ENCODE measurements at regions not wholly inside any gene's neighbourhood (a gene's known extent, or its start where the extent isn't known, plus 50 kb on each side); places are given as distances from the start of the nearest gene placed in this dataset.

DNA sequence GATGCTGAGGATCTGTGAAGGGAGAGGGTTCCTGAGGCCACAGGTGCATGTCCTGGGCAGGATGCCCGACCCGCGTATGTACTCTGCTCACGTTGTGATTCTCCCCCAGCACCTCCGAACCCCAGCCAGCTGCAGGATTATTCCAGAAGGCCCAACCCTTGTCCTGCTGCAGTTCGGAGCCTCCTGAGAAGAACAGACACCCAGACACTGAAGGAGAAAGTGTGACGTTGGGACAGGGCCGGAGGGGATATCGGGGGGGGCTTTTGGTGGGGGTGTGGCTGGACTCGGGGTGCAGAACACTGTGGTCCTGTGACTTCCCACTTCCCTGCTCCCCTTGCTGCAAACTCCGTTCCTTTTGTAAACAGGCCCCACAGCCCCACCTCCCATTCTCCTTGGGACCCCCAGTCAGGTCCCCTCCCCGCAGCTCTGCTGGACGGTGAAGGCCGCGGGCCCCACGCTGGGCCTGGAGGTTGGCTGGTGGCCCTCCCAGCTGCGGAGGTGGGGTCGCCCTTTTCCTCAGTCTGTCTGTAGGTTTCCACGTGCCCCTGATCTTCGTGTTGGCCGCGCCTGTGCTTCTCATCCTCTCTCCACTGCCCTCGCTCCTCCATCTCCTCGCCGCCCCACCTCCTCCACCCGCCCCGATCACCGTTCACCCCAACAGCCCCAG is 83.0 kb upstream of the ADRA2C start:
- no peak for DNase-seq

DNA sequence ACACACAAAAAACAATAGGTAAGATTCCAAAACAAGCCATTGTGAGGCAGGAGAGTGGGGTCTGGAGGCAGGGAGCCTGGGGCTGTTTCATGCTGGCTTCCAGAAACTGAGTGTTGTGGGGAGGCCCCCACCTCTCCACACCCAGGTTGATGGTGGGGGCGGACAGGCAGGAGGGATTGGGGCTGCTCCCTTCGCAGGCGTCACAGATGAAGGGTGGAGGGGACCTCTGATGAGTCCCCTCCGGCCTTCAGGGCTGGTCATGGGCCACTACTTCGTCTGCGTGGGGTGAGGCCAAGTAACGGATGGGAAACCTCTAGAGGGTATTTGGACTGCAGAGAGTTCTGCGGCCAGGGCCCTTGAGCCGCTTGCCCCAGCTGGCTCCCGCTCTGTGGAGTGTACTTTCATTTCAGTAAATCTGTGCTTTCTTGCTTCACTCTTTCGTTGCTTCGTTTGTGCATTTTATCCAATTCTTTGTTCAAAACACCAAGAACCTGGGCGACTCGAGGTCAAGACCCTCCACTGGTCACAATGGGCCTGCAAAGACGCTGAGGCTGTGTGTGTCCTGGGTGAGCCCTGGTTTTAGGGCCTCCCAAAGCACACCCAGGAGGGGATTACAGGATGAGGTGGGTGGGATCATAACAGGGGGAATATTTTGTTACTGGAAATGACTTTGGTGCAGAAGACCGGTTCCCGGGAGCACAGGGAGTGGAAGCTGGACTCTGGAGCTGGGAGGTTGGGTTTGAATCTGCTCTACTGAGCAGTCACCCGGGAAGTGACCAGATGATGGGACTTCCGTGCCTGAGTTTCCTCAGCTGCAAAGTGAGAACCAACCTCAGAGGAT is 83.7 kb upstream of the ADRA2C start:
- no peak for DNase-seq

DNA sequence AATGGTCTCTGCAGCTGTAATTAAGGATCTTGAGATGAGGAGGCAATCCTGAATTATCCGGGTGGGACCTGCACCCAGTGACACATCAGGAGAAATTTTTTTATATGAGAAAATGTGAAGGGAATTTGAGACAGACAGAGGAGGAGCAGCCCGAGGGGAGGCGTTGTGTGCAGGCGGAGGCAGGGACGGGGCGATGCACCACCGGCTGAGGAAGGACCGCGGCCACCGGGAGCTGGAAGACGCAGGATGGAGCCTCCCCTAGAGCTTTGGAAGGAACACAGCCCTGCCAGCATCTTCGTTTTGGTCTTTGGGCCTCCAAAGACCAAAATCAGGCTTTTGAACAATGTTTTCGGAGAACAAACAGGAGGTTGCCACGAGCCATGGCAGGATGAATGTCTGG is 85.0 kb upstream of the ADRA2C start:
- DNase-seq = no peak

DNA sequence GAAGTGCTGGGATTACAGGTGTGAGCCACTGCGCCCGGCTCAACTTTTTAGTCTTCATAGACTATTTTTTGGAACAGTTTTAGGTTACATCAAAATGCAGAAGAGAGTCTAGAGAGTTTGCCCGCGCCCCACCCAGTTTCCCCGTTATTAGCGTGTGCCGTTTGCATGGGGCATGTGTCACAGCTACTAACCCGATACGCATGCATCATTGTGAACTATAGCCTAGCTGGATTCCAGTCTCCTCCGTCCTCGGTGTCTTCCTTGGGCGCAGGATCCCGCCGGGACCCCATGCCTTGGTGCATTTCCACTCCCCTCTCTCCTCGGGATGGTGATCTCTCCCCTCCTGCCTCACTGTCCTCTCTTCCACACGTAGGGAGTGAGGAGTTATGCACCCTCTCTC is 85.5 kb upstream of the ADRA2C start:
- DNase-seq = no peak

DNA sequence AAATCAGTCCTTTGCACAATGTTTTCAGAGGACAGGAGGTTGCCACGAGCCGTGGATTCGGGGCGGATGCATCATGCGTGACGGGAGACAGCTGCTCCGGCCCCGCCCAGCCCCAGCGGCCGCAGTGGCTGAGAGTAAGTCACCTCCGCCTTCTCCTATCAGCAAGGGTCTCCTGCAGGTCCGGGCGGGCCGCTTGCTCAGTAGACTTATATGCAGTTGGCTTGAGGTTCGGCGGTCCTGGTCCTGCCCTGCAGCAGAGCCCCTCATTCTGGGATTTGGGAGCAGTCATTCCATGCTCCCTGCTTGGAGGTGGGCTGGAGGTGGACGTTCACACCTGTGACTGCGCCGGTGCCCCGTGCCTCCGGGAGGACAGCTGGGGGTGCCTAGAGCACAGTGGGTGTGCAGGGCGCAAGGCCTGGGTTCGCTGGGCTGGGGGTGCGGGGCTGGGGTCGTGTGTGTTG is 86.3 kb upstream of the ADRA2C start:
- no peak for DNase-seq

DNA sequence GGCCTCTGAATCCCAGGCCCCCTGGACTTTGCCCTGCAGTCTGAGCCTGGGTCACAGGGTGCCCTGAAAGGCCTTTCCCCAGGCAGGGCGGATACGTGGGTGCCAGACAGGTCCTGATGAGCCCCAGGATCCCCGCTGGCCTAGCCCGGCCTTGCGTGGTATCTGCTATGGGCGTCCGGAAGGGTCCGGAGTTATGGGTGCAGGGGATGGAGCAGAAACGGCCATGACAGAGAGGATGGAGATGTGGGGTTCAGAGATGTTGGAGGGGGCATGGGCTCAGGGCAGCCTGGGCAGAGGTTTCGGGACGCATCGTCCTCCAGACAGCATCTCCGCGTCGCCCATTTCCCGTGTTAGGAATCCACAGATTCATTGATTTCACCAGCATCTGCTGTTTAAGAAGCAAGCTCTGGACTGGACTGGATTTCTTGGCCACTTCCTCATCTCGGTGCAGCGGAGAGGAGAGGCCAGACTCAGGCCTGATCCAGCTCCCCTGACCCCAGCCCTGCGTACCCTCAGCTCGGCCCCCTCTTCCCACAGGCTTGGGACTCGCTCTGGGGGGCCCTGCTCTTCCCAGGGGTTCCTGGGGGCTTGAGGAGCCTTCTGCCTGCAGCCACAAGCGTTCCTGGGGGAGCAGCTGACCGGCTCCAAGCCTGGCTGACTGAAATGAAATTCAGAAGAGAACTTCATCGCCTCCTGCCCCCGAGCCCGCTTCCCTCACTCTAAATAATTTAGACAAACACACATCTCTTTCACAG is 86.9 kb upstream of the ADRA2C start:
- DNase-seq = no peak

DNA sequence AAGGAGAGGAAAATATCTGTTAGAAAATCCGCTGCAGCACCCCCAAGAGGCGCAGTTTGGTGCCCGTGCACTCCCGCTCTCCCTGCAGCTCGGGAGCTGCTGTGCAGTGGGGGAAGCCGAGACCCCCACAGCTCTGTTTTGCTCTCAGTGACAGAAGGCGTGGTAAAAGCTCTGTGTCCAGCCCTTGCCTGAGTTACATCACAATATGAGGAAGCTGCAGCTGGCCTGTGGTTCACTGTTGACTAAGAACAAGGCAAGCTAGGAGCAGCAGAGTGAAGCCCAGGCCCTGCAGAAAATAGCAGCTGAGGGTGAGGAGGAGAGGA is 88.5 kb upstream of the ADRA2C start:
- no peak for DNase-seq

DNA sequence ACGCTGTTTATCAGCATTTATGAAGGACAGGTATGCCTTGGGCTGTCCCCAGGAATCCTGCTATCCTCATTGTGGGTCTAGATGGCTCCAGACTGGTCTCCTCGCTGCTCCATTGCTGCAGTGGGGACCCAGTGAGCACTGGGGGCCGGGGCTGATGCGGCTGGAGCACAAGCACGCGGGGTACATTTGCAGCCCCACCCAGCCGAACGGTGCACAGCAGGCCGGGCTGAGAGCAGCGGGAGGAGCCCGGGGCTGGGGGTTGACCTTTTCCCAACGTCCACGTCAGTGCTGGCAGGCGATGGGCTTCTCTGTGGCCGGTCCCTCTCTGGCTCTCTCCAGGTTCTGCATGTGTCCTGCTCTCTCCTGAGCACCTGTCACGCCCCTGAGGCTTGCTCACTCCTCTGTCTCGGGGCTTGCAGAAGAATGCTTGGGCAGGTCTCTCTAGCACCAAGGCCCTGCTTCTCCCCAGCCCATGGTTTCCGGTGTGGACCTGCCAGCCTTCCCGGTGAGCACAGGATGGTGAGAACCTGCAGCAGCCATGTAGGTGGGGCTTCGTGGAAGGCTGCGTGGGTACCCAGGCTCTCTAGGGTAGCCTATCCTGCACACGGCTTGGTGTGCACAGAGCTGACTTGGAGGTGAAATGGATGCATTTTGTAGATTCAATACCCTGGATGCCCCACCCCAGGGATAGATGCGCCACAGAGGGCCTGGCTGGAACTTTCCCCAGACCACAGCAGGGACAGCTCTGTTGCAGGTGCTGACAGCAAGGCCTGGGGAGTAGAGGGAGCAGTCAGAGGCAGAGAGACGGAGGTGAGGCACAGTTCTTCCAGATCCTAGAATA is 89.1 kb upstream of the ADRA2C start:
- no peak for DNase-seq

DNA sequence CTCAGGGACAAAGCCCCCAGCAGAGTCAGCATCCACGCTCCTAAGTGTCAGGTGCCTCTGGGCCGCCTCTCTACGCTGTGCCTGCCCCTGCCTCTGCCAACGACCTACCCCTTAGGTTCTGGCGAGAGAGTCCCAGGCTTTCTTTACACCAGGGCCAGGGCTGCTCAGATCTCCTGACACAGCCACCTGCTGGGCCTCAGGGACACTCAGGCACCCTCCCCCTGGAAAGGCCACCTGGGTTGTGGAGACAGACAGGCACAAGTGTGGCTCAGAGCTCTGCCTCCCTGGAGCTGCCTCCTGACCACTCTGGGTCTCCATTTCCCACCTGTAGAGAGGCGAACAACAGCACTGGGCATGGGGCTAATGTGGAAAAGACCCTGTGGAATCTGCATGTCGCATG is 90.0 kb upstream of the ADRA2C start:
- DNase-seq = no peak

DNA sequence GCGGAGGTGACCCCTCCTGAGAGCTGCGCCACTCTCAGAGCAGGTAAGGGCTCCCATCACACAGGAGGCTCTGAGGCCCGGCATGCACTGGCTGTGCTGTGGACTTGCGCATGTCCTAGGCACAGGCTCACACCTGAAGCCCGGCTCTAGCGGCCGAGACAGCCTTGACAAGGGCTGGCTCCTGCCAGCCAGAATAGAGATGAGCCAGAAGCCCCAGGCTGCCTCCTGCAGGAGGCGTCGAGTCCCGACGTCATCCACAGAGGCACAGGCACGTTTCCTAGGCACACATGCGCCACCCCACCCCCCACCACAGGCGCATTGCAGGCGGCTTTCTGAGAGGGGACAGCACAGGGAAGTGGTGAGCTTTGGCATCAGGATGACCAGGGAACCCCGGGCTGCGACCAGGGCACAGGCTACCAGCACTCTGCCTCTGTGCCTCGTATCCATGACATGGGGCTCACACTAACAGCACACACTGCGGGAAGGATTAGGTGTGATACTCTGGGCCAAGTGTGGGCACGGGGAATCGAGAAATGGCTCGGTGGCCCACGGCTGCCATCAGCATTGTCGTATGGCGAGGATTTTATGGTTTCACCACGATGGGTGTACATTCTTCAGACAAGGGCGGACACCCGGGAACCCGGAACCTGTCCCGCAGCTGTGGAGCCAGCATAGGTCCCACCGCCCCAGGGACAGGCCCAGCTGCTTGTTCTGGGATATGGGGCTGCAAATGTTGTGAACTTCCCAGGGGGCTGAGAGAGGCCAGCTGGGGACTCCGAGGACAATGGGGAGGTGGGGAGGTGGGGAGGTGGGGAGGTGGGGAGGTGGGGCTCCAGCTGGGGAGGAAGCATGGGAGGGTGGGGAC is 90.7 kb upstream of the ADRA2C start:
- no peak for DNase-seq

DNA sequence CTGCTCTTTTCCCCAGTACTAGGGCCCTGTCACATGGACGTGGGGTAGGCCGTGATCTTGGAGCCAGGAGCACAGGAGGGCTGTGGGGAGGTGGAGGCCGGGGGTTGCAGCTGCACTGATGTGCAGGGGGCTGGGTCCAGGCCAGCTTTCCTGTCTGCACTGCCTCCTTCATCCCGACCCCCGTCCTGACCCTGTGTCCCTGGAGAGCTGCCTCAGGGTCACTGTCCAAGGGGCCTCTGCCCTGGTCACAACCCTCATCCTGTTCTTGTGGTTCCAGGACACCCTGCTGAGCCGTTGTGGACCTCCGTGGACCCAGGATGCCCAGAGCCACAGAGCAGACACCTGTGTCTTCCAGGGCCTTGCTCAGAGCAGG is 91.7 kb upstream of the ADRA2C start:
- DNase-seq = no peak

DNA sequence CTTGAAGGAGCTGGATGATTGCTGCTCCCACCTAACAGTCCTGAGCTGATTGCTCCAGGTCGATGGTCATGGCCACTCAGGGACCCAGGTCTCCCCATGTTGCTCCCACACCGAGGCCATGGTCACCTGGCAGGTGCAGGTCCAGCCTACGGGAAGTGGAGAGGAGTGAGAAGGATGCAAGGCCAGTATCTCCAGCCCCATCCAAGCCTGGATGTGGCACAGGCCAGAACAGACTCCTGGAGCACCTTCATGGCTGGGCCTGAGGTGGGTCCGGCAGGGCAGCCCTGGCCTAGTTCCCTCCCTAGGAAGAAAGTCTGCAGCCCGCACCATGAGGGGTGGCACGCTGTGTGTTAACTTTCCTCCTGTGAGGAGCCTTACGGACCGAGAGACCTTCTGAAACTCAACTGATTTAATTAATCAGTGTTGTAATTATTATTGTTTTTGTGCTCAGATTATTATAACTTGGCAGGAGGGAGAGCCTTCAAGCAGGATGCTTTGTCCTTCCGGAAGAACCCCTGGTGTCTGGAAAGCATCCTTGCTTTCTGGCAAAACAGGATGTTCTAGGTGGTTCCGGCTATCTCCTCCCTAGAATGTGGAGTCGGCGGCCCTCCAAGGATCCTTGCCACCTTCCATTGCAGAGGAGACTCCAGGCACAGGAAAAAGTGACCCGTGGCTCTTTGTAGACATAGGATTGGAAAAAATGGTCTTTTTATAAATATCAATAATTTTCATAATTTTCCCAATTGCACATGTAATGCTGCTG is 92.3 kb upstream of the ADRA2C start:
- DNase-seq = no peak

DNA sequence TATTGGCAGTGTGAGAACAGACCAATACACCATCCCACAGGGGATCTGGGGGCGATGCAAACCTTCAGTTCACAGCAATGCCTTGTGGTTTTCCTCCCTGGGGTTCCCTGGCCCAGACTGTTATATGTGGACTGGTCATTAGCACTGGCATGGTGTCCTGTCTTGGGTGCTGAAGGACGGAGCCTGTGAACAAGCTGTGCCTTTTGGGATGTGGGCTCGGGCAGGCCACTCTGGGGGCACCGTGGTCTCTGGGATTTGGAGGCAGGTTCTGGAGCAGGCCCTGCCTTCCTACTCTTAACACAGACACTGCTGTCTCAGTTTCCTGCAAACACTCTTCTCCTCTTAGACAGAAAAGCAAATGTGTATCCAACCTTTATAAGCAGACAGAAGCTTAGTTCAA is 93.0 kb upstream of the ADRA2C start:
- no peak for DNase-seq

DNA sequence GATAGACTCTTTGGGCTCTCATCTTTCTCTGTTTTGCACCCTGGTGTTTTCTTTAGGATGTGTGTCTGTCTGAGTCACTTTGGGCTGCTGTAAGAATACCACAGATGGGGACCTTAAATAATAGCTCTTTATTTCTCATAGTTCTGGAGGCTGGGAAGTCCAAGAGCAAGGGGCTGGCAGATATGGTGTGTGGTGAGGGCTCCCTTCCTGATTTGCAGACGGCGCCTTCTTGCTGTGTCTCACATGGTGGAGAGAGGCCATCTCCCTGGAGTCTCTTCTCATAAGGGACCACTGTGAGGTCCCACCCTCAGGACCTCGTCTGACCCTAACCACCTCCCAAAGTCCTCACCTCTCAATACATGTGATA is 93.7 kb upstream of the ADRA2C start:
- no peak for DNase-seq

DNA sequence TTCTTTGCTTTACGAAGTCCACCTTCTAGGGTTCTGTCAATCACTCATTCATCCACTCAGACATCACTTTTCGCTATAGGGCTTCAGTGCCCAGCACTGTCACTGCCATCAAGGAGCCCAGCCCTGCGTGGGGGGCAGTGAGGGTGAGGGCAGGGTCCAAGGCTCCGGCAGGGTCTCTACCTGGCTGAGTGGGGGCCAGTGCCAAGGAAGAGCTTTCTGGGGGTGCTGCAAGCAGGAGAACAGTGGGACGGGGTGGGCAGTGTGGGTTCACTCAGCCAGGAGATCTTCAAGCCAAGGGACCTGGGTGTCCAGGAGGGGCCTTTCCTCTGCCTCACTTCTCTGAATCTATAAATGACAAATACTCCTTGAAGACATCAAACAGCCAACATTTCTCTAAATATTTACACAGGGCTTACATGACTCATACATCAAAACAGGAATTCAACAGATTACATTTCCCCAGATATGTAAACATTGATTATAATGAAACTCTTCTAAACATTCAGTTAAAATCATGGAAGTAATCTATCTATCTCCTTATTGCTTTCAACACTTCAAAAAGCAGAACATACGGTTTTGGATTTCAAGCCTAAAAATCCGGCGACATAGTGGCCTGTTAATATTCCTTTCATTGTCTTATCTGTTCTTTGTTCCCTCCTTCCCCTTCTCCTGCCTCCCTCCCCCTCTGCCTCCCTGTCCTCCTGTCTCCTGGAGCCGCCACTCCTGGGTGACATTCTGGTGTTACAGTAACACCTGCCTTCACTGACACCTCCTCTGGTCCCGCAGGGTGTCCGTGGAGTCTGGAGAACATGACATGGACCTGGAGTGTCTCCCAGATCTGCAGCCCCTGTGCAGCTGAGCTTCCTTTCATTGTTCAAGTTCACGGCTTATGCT is 94.4 kb upstream of the ADRA2C start:
- no peak for DNase-seq

DNA sequence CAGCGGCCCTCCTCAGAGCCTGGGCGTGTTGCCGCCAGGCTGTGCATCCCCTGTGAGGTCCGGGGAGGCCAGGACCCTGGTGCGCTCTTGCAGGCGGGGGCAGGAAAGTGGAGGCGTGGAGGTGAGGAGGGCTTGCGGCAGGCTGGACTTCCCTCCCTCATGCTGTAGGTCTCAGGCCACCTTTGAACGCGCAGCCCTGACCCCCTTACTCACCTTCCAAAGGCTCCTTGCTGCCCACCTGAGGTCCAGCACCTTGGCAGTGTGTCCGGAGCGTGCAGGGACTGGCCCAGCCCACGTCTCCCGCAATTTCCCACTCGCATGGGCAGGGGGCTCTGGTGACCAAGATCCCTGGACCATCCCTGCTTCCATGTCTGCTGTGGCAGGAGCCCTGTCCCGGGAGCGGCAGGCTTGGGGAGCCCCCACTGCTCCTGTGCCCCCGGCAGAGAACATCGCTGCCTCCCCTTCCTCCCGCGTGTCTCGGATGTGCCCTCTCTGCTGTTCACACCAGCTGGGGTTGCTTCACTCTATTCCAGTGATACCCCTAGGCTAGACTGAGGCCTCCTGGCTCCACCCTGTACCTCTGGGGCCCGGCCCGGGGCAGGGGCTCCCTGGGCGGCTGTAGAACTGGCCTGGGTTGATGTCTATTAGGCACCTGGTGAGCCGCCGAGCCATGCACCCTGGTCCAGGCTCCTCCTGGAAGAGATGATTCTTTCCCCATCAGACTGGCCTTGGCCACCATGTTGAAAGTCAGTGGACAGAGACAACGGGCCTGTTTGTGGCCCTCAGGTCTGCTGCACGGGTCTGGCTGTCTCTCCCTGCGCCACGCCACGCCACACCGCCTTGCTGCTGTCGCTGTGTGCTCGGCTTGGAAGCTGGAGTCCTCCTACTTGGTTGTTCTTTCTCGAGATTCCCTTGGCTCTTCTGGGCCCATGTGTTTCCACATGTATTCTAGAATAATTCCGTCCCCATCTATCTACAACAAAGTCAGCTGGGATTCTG is 95.4 kb upstream of the ADRA2C start:
- no peak for DNase-seq

DNA sequence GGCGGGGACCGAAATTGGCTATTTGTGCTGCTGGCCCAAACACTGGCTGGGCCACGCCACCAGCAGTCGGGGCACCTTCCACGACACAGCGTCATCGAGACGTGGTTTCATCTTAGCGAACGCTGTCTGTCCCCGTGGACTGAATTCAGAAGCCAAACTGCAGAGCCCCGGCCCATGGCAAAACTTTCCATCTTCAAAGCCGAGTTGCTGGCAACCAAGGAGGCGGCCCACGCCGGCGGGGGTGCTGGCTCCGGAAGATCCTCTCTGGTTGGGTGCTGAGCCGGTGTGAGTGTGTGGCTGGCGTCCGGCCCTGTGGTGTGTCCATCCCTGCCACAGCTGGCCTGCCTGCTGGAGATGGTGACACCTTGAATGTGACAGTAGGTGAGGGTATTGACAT is 96.6 kb upstream of the ADRA2C start:
- no peak for DNase-seq

DNA sequence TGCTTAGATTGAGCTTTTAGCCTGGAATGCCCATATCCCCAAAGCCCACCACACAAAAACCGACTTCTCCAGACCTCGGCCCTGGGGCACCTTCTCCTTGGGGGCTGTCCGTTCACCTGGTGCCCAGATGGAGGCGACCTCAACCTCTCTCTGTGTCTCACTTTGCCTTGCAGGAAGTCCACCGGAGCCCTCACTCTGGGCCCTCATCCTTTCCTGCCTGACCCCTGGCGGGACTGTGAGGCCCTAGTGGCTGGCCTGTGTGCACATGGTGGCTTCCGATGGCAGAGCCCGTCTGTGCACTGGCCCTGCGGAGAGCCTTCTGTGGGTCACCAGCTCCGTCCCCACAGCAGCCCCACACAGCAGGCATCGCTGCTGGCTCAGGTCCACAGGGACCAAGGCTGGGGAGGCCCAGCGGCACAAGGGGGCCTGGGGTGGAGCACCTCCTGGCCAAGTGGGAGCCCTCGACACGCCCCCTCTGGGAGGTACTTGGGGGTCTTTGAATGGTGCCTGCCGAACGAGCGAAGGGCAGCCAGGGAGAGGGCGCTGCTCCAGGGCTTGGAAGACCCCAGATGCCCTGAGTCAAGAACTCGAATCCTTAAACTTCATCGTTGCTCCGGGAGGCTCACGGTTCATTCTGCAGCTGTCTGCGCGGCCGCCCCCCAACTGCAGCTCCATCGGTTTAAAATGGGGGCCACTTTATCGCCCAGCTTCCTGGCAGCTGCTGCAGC is 97.2 kb upstream of the ADRA2C start:
- DNase-seq = no peak

Data from cerebellar nuclear complex (tissue), 1 donor.